ENCODE measurements at regions not wholly inside any gene's neighbourhood (a gene's known extent, or its start where the extent isn't known, plus 50 kb on each side); places are given as distances from the start of the nearest gene placed in this dataset.
"Not testable (repeated sequence)": the region's sequence is repeated elsewhere in the genome, so short reads cannot be mapped to it uniquely, and the experiment has no call there.

DNA sequence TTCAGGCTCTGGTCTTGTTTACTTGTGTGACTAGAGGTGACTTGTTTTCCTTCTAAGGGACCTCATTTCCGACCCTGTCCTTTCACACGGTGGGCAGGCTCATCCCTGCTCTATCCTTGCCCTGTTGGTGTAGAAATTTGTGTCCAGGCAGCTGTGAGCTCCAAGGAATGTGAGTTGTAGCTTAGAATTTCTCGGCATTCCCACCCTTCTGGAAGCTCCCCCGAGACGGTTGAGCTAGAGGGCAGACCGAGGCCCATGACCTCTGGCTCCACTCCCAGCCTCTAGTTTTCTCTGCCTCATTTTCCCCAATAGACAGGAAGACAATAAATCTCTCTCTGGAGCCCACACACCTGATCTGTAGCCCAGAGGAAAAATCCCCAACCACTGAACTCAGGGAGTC, 100.9 kb downstream of the NAV1 start:
- DNase-seq, result no peak

GRCh38 chr1:201640624-201641023, 101.7 kb downstream of the NAV1 start:
- no peak for DNase-seq

DNA sequence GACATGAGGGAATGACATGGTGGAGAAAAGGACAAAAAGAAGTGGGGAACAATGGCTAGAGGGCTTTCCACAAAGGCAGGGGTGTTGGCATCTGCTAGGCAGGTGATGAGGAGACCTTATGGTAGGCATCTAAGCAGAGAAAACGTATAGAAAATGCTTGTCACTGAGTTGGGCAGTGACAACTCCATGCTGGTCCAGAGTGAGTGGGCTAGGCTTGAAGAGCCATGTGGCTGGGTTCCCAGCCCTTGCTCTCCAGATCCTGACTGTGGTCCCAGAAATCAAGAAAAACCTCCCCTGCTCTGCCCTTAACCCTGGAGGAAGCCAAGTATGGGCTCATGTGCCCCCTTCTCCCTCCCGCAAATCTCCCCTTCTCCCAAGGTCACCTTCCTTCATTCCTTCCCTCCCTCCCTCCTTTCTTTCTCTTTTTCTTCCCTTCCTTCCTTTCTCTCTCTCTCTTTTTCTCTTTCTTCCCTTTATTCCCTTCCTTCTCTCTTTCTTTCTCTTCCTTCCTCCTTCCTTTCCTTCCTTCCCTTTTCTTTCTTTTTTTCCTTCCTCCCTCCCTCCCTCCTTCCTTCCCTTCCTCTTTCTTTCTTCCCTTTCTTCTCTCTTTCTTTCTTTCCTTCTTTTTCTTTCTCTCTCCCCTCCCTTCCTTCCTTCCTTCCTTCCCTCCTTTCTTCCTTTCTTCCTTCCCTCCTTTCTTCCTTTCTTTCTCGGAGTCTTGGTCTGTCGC, 102.8 kb downstream of the NAV1 start:
- no peak for DNase-seq

GRCh38 chr1:201643835-201644104, 104.8 kb downstream of the NAV1 start:
- DNase-seq, result no peak

- no peak for DNase-seq
Observed at GRCh38 chr1:201644197-201644596, 105.3 kb downstream of the NAV1 start.

GRCh38 chr1:201645000-201645399, 106.1 kb downstream of the NAV1 start:
- not testable (repeated sequence) for DNase-seq

- DNase-seq, result no peak
Observed at GRCh38 chr1:201645956-201646355, 107.0 kb downstream of the NAV1 start.

- DNase-seq, result no peak
Observed at GRCh38 chr1:201646411-201647022, 107.6 kb downstream of the NAV1 start.

GRCh38 chr1:201647094-201647493, 108.2 kb downstream of the NAV1 start:
- no peak for DNase-seq

GRCh38 chr1:201647722-201648065, 108.8 kb downstream of the NAV1 start:
- DNase-seq, result no peak

DNA sequence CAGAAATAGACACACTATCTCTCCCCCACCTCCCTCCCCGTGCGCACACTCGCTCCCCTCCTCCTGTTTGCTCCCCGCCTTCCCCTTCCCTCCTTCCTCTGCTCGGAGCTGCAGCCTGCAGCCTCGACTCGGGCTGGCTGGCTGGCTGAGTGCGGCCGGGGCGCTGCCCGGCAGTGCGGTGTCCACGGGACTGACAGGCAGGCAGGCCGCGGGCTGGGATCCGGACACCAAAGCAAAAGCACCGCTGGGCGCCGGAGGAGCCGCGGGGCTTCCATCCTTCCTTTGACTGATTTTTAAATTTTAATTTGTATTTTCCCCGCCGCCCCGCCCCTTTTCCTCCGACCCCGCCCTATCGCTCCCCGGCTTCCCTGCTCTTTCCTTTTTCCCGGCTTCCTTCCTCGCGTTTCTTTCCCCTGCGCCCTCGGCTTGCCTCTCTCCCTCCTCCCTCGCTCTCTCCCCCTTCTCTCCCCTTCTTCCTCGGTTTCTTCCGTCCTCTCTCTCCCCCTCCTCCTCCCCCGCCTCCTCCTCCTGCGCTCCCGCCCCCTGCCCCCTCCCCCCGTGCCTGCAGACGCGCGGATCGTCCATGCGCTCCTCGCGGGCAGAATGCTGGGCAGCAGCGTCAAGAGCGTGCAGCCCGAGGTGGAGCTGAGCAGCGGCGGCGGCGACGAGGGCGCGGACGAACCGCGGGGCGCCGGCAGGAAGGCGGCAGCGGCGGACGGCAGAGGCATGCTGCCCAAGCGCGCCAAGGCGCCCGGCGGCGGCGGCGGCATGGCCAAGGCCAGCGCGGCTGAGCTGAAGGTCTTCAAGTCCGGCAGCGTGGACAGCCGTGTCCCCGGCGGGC, 109.4 kb downstream of the NAV1 start:
- peak; percentile 68 for DNase-seq

DNA sequence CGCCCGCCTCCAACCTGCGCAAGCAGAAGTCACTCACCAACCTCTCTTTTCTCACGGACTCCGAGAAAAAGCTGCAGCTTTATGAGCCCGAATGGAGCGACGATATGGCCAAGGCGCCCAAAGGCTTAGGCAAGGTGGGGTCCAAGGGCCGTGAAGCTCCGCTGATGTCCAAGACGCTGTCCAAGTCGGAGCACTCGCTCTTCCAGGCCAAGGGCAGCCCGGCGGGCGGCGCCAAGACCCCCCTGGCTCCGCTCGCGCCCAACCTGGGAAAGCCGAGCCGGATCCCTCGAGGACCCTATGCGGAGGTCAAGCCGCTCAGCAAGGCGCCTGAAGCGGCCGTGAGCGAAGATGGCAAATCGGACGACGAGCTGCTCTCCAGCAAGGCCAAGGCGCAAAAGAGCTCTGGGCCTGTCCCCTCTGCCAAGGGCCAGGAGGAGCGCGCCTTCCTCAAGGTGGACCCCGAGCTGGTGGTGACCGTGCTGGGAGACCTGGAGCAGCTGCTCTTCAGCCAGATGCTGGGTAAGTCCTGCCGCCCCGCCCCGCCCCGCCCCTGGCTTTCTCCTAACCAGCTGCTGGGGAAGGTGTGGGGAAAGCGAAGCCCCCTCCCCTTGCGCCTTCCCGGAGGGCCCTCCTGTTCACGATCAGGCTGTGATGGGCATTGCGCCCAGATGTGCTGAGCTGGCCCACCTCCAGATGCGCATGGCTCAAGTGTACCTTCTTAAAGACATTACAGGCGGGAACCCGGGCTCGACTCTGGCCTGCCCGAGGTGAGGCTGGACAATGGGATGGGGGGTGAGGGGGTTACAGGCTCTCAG, 110.2 kb downstream of the NAV1 start:
- DNase-seq, result peak; percentile 64

GRCh38 chr1:201649761-201650622, 111.1 kb downstream of the NAV1 start:
- peak; percentile 80 for DNase-seq

GRCh38 chr1:201650623-201650933, 111.7 kb downstream of the NAV1 start:
- no peak for DNase-seq

- DNase-seq, result no peak
Observed at GRCh38 chr1:201652181-201652580, 113.3 kb downstream of the NAV1 start.

DNA sequence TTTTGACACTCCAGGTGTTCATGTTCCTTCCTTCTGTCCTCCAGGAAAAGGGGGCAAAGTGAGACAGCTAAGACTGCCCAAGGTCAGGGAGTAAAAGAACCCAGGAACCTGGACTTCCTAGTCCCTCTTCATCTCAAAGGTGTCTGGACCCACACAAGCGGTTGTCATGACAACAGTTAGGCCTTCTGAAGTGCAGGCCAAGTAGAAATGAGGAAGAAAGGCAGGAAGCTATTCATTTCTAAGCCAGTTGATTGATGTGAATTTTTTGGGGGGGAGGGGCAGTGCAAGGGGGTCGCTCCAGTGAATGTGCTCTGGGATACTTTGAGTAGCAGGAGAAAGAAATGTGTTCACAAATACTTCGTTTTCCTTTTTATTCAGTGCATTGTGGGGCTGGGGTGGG, 114.3 kb downstream of the NAV1 start:
- no peak for DNase-seq

DNA sequence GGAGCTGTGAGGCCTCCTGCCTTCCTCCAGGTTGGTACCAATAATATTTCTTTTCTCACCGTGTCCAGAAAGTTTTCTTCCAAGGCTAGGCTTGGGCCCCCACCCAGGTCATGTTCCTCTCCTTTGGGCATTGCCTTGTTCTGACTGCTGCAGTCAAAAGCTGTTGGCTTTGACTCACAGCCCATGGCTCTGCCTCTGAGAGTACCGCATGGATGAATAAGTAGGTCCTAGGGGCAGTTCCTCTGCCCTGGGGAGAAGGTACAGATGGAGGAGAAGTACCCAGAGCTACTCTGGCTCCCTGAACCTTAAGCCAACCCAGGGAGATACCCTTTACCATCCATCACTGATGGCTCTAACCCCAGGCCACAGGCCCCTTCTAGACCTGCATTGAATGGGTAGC, 115.0 kb downstream of the NAV1 start:
- DNase-seq, result no peak

DNA sequence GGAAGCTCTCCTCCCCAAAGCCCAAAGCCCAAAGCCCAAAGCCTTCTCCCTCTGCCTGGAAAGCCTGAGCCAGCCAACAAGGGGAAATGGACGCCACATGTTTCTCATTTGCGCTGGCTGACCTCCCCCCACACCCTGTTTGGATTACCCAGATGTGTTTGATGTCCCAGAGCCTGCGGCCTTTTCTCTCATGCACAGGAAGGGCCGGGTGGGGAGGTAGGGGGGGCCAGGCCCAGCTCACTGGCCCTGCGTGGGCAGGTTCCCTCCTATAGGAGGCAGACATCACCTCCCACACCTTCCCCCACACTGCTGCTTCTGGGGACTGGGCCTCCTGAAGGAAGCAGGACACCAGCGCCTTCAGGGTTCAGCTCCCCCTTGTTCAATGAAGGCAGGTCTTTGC, 116.3 kb downstream of the NAV1 start:
- no peak for DNase-seq

DNA sequence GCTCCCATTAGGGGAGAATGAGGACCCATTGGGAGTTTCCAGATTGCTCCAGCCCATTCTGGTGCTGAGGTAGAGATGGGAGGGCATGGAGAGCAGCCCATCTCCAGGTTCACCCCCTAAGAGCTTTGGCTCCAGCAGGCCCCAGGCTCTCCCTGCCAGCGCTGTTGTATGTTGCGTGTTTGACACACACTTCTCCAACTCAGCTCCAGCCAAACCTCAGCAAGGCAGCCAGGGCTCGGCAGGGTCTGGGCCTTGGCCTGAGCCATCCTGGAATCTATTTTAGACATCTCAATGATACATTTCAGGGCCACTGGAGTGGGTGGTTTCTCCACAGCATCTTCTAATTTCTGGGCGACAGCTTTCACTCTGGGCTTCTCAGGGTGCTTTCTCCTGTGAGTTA, 117.0 kb downstream of the NAV1 start:
- DNase-seq, result no peak

DNA sequence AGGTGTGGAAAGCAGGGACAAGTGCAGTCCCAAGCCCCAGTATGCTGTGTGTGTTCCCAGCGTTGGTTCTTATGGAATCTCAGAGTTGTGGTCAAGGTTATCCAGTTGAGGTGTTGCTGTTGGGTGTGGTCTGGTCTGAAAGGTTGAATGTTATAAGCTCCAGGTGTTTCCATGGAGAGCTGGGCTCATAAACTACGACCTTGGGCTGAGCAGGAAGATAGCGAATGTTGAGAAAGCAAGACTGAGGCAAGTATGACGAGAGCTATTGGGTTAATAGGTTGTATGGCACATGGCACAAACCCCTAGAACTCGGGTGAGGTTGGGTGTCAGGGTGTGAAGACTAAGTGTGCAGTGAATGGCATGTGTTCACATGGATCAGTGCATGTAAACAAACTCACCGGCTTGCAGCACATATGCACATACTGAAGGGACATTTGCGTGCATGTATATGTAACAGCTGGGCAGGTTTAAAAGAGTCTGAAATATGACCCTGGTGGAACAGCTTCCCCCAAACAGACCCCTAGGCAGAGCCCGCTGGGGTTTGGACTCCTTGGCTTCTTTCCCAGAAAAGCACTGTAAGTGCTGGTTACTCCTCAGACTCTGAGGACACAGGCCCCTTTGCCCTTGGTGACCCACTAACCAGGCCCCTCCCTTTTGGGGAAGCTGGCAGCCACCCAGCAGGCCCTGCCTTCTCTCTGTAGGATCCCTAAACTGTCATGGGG, 117.5 kb downstream of the NAV1 start:
- peak; percentile 84 for DNase-seq

- no peak for DNase-seq
Observed at GRCh38 chr1:201659572-201659971, 120.6 kb downstream of the NAV1 start.

Data from NCI-H1092 (cell line).